ENCODE measurements at regions not wholly inside any gene's neighbourhood (a gene's known extent, or its start where the extent isn't known, plus 50 kb on each side); places are given as distances from the start of the nearest gene placed in this dataset.

DNA sequence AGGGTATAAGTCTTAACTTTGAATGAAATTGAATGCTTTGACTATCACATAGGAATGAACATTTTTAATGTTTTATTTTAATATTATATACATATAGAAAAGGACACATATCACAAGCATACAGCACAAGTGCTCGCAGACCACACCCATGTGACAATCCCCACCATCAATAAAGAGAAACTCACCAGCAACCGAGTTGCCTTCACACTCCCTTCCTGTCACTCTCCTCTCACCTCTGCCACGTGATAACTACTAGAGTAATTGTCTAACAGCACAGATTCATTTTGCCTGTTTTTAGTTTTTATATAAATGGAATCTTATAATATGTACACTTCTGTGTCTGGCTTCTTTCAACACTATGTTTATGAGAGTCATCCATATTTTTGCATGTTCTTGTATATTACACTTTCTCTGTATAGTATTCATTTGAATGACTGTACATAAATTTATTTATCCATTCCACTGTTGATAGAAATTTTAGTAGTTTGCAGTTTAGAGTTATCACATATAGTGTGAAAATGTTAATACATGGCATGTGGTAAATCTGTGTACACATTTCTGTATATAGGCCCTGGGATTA, 304.9 kb upstream of the DUSP10 start:
- no peak for TF ChIP-seq CTCF (IDR thresholded peaks at IDR 0.05; ENCODE audit: low read depth, low read length, missing control alignments)
- DNase-seq (ENCODE audit: low read depth) = no peak
- H3K4me3 ChIP-seq (ENCODE audit: low read depth, low read length) = no peak overlapping the region

GRCh38 chr1:222045786-222046185, 303.9 kb upstream of the DUSP10 start:
- no peak for TF ChIP-seq CTCF (IDR thresholded peaks at IDR 0.05; ENCODE audit: low read depth, low read length, missing control alignments)
- no peak overlapping the region for H3K4me3 ChIP-seq (ENCODE audit: low read depth, low read length)
- no peak for DNase-seq (ENCODE audit: low read depth)

- no peak for TF ChIP-seq CTCF (IDR thresholded peaks at IDR 0.05; ENCODE audit: low read depth, low read length, missing control alignments)
- DNase-seq (ENCODE audit: low read depth) = no peak
- no peak overlapping the region for H3K4me3 ChIP-seq (ENCODE audit: low read depth, low read length)
Observed at GRCh38 chr1:222045236-222045635, 303.3 kb upstream of the DUSP10 start.

DNA sequence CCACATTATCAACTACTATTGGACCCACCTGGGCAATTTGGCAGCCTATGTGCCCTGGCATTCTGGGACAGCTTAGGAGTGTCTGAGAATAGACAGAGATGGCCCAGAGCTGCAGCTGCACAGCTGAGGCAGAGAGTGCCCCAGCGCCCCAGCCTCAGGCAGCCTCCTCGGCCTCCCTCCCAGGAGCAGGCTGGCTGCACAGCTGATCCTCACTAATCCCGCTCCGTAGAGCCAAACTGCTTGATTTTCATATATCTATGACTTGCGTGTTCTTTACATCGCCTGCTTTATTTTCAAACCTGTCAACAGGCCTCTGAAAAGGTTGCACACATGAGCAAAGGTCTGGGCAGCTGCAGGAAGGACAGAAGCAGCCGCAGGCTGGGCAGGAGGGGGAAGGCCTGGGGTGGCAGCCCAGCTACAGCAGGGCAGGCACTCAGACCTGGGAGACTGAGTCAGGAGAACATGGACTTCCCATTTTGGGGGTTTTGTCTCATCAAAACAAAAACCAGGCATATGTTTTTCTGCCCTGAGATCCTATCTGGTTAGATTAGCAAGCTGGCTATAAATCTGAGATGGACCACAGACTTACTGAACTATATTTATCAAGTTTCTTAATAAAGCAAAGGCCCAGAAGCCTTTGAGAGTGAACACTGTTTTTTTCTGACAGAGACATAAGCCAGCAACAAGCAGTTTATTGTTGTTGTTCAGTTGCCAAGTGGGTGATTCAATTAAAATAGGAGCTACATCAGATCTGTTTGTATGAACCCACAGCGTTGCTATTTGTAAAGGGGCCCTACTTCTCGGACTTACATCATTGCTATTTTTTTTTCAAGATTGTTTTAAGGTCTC, 301.8 kb upstream of the DUSP10 start:
- no peak overlapping the region for H3K4me3 ChIP-seq (ENCODE audit: low read depth, low read length)
- TF ChIP-seq CTCF (IDR thresholded peaks at IDR 0.05; ENCODE audit: low read depth, low read length, missing control alignments) = no peak
- no peak for DNase-seq (ENCODE audit: low read depth)

DNA sequence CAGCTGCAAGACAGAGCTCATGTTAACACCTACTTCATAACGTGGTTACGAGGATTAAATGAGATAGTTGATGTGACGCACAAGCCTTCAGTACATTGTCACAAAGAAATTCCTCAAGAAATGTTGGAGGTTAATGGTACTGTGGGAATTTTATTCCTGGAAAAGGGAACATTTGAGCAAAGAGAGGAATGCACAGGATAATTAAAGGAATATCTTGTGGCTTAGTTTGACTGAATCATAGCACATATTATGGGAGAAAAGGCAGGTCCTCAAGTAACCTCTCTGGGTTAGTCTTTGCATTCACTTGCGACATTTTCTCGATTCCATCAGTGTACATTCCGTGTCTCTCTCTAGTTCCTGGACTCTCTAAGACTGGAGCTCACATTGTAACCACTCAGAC, 300.2 kb upstream of the DUSP10 start:
- TF ChIP-seq CTCF (IDR thresholded peaks at IDR 0.05; ENCODE audit: low read depth, low read length, missing control alignments) = no peak
- no peak overlapping the region for H3K4me3 ChIP-seq (ENCODE audit: low read depth, low read length)
- DNase-seq (ENCODE audit: low read depth) = no peak

DNA sequence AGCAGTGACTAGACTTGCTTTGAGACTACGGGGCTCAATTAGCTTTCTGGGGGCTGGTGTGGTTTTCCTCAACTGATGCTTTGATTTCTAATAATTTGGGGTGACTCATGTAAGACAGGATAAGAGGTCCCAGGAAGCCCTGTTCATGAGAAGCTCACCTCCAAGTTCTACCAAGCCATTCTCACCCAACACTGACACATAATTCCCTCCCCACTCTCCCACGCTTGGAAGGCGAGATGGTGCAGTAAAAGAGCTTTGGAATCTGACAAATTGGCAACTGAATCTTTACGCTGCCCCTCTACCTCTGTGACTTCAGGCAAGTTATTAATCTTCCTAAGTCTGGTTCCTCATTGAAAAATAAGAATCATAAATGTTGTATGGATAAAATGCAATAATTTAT, 299.1 kb upstream of the DUSP10 start:
- DNase-seq (ENCODE audit: low read depth) = no peak
- no peak overlapping the region for H3K4me3 ChIP-seq (ENCODE audit: low read depth, low read length)
- no peak for TF ChIP-seq CTCF (IDR thresholded peaks at IDR 0.05; ENCODE audit: low read depth, low read length, missing control alignments)

Data from GM12864 (cell line).